ENCODE measurements at regions not wholly inside any gene's neighbourhood (a gene's known extent, or its start where the extent isn't known, plus 50 kb on each side); places are given as distances from the start of the nearest gene placed in this dataset.
A peak's percentile ranks its signal among the peaks of the same experiment; 100 is the strongest.

DNA sequence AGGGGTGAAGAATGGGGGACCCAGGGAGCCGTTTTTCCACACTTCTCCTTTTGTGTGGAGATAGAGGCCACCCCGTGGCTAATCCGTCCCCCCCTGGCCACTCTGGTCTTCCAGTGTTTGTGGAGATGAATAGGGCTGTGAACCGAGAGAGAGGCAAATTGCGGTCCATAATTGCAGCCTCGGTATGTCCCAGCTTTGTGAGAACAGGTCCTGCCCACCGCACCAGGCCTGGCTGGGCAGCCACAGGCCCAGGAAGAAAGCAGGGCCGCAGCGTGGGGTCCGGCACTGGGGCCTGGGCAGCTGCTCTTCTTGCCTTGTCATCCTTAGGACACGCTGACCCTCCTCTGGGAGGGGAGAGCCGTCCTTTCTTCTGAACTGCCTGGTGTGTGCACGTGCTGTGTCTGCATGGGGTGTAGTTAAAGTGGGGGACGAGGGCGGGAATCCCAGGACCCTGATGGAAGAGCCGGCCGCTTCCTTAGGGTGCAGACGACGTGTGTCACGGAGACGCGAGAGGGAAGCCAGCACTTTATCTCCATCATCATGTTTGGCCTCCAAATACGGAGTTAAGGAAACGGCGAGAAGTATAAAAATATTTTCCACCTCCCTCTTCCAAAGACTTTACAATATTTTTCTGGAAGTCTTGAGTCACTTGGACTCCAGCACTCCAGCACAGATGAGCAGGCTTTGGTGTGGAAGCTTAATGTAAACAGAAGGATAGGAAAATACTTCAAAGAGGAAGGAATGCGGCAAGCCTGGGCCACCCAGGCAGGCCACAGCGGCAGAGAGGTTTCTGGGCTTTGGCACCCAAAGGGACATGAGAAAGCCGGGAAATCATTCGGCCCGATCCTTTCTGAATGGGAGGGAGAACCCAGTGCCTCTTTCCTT is 1248.4 kb downstream of the BRD1 start:
- no peak overlapping the region for H3K27ac ChIP-seq (ENCODE audit: low read length)
- H3K9me3 ChIP-seq (ENCODE audit: control insufficient read depth in 2 of 2, low read length in 2 of 2): no peaks in the 10 kb centered on the region
- peaks cover 20 to 38% of the 10 kb centered on the region in 2 donors for H3K27me3 ChIP-seq (ENCODE audit: control insufficient read depth in 1 of 2, insufficient read depth in 2 of 2, low read length in 2 of 2)
- H3K4me3 ChIP-seq (ENCODE audit: low read length in 2 of 2): no peak overlapping the region
- H3K4me1 ChIP-seq (ENCODE audit: control insufficient read depth, insufficient read depth, low read length): peaks cover 2% of the 10 kb centered on the region
- H3K36me3 ChIP-seq (ENCODE audit: control insufficient read depth in 2 of 2, insufficient read depth in 2 of 2, low read length in 2 of 2): no peaks in the 10 kb centered on the region
- no peak overlapping the region for H3K9ac ChIP-seq (ENCODE audit: low read length in 2 of 2)

DNA sequence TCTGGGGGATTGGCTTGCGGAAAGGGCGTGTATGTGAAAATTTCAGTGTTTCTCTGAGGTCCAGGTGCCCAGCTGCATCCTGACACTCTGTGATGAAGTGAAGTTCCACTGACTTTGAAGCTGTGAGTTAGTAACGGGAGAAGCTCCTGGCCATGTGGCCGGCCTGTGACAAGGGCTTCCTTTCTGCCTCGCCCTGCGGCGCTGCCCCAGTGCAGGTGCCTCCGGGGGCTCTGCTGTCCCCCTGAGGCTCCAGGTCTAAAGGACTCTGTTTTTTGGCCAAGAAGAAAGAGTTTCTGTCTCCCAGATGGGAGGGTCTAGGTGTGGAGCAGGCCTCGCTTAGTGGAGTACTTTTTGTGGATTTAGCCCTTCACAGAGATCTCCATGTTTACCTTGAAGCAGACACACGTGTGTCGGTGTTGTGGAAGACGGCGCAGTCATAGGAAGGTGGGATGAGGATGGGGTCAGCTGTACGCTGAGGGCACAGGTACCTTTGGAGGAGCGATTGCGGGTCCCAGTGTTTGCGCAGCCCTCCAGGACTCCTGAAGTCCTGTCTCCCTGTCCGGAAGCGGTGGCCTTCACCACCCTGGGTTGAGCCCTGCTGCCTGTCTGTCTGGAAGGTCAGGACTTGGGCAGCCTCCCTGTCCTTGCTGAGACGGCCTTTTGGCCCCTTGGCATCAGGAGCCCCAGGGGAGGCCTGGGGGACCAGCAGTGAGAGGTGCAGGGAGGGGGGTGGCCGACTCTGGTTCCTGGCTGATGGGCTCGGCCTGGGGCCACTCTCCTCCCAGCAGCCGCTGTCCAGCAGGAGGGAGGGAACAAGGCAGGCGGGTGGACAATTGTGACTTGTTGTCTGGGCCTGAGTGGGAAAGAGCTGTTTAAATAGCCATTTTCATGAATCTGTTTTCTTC is 1249.3 kb downstream of the BRD1 start:
- Histone ChIP-seq H3K9ac (ENCODE audit: low read length in 2 of 2) (no peak overlapping the region), H3K9me3 (ENCODE audit: control insufficient read depth in 2 of 2, low read length in 2 of 2) (no peaks in the 10 kb centered on the region), H3K4me1 (ENCODE audit: control insufficient read depth, insufficient read depth, low read length) (peaks cover 2% of the 10 kb centered on the region), H3K36me3 (ENCODE audit: control insufficient read depth in 2 of 2, insufficient read depth in 2 of 2, low read length in 2 of 2) (no peaks in the 10 kb centered on the region), H3K27me3 (ENCODE audit: control insufficient read depth in 1 of 2, insufficient read depth in 2 of 2, low read length in 2 of 2) (peaks cover 25 to 39% of the 10 kb centered on the region in 2 donors), H3K27ac (ENCODE audit: low read length) (no peak overlapping the region), H3K4me3 (ENCODE audit: low read length in 2 of 2) (no peak overlapping the region)

DNA sequence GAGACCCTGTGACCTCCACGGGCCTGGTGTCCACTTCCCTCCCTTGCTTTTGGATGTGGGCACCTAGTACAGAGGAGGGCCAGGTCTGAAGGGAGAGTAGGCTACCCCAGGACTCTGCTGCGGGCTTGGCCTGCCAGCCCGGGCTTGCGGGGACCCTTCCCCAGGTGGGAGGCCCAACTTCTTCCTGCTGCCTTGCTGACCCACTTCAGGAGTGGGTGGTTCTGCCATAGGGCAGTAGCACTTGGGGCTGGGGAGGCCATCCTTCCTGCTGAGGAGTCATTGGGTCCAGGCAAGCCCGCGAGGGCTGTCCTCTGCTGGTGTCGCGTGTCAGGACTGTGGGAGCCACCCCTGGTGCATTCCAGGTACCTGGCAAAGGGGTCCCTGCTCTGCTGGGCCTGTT is 1250.0 kb downstream of the BRD1 start:
- H3K4me3 ChIP-seq (ENCODE audit: low read length in 2 of 2): no peak overlapping the region
- peaks cover 22 to 39% of the 10 kb centered on the region in 2 donors for H3K27me3 ChIP-seq (ENCODE audit: control insufficient read depth in 1 of 2, insufficient read depth in 2 of 2, low read length in 2 of 2)
- no peak overlapping the region for H3K27ac ChIP-seq (ENCODE audit: low read length)
- peaks cover 2% of the 10 kb centered on the region for H3K4me1 ChIP-seq (ENCODE audit: control insufficient read depth, insufficient read depth, low read length)
- H3K9me3 ChIP-seq (ENCODE audit: control insufficient read depth in 2 of 2, low read length in 2 of 2): no peaks in the 10 kb centered on the region
- no peaks in the 10 kb centered on the region for H3K36me3 ChIP-seq (ENCODE audit: control insufficient read depth in 2 of 2, insufficient read depth in 2 of 2, low read length in 2 of 2)
- no peak overlapping the region for H3K9ac ChIP-seq (ENCODE audit: low read length in 2 of 2)

DNA sequence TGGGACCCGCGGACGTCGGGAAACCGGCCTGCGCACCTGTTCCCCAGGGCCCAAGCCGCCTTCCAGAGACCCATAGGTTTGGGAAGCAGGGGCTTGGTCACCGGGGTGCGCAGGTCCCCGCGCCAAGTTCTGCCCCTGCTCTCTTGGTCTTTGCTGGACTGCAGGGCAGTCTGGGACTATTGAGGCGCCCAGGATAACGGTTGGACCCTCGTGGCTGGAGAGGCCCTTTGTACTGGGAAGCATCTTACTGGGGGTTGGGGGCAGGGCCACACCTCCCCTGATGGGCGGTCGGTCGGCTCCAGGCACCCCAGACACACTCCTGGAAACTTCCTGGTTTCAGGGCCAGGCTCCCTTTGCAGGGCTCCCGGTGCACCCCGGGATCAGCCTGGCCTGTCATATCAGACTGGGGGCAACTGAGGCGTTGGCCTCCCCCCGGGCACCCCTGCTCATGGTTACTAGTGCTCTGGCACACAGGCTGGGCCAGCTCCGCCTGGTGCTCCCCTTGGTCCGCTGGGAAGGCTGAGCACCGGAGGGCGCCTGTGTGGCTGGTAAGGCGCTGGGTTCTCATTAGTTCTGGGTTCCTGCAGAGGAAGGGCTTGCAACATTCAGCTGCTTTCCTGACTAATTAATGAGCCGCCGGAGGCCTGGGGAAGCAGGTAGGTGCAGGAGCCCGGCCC is 1250.5 kb downstream of the BRD1 start:
- Histone ChIP-seq H3K4me1 (ENCODE audit: control insufficient read depth, insufficient read depth, low read length) (peaks cover 2% of the 10 kb centered on the region), H3K27me3 (ENCODE audit: control insufficient read depth in 1 of 2, insufficient read depth in 2 of 2, low read length in 2 of 2) (peaks cover 22 to 39% of the 10 kb centered on the region in 2 donors), H3K27ac (ENCODE audit: low read length) (no peak overlapping the region), H3K9ac (ENCODE audit: low read length in 2 of 2) (no peak overlapping the region), H3K36me3 (ENCODE audit: control insufficient read depth in 2 of 2, insufficient read depth in 2 of 2, low read length in 2 of 2) (no peaks in the 10 kb centered on the region), H3K9me3 (ENCODE audit: control insufficient read depth in 2 of 2, low read length in 2 of 2) (no peaks in the 10 kb centered on the region), H3K4me3 (ENCODE audit: low read length in 2 of 2) (no peak overlapping the region)

DNA sequence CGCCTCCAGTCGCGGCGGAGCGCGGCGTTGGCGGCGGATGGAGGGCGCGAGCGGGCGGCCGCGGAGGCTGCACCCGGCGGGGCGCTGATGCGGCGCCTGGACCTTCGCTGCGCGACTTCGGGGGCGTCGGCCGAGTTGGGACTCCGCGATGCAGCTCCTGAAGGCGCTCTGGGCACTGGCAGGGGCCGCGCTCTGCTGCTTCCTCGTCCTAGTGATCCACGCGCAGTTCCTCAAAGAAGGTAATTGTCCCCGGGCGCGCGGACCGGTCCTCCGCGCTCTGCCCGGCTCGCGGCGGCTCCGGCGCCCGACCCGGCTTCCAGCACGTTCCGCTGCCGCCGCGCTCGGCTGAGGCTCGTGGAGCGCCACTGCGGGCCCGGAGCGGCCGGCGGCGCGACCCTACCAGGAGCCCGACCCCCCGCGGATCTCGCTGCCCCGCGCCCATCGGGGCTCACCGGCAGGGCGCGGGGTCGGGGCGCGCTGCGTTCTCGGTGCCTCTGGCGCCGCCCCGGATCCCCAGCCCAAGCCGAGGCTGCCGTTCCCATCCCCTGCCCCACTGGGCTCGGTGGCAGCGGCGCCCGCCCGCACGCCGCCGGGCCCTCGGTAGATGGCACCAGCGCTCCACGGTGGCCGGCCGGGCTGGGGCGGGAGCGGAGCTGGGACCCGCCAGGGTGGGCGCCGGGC is 1251.2 kb downstream of the BRD1 start:
- Histone ChIP-seq H3K9ac (ENCODE audit: low read length in 2 of 2) (no peak overlapping the region), H3K27ac (ENCODE audit: low read length) (no peak overlapping the region)

DNA sequence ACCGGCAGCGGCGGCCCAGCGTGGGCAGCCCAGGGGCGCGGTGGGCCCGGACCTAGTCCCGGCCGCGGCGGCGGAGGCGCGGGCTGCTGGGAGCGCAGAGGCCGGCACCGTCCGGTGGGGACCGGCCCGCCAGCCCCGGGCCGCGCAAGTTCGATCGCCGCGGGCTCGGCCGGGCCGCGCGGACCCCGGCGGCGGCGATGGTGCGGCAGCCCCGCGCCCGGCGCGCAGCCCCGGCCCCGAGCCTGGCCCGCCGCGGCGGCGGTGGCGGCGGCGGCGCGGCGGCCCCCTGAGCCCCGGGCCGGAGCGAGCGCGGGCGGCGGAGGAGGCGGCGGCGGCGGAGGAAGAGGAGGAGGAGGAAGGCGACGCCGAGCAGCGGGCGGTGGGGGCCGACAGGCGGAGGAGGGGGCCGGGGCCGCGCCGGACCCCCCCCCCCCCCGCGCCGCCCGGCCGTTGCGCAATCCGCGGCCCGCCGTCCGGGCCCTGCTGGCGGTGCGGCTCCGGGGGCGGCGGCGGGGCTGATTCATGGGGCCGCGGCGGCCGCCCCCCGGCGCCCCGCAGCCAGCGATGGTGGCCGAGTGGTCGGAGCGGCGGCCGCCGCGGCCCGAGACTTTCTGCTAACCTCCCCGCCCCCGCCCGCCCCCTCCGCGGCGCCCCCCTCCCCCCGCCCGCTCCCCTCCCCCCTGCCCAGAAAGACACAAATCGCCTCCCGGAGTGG is 1251.9 kb downstream of the BRD1 start:
- Histone ChIP-seq H3K27ac (ENCODE audit: low read length) (no peak overlapping the region), H3K36me3 (ENCODE audit: control insufficient read depth in 2 of 2, insufficient read depth in 2 of 2, low read length in 2 of 2) (no peaks in the 10 kb centered on the region)

More for the DNA sequence above, 1251.2 kb downstream of the BRD1 start:
- Histone ChIP-seq H3K9me3 (ENCODE audit: control insufficient read depth in 2 of 2, low read length in 2 of 2) (no peaks in the 10 kb centered on the region), H3K4me3 (ENCODE audit: low read length in 2 of 2) (peak overlapping the region in 1 of 2 donors; percentile 44), H3K4me1 (ENCODE audit: control insufficient read depth, insufficient read depth, low read length) (peaks cover 2% of the 10 kb centered on the region), H3K36me3 (ENCODE audit: control insufficient read depth in 2 of 2, insufficient read depth in 2 of 2, low read length in 2 of 2) (no peaks in the 10 kb centered on the region), H3K27me3 (ENCODE audit: control insufficient read depth in 1 of 2, insufficient read depth in 2 of 2, low read length in 2 of 2) (peaks cover 22 to 39% of the 10 kb centered on the region in 2 donors)

DNA sequence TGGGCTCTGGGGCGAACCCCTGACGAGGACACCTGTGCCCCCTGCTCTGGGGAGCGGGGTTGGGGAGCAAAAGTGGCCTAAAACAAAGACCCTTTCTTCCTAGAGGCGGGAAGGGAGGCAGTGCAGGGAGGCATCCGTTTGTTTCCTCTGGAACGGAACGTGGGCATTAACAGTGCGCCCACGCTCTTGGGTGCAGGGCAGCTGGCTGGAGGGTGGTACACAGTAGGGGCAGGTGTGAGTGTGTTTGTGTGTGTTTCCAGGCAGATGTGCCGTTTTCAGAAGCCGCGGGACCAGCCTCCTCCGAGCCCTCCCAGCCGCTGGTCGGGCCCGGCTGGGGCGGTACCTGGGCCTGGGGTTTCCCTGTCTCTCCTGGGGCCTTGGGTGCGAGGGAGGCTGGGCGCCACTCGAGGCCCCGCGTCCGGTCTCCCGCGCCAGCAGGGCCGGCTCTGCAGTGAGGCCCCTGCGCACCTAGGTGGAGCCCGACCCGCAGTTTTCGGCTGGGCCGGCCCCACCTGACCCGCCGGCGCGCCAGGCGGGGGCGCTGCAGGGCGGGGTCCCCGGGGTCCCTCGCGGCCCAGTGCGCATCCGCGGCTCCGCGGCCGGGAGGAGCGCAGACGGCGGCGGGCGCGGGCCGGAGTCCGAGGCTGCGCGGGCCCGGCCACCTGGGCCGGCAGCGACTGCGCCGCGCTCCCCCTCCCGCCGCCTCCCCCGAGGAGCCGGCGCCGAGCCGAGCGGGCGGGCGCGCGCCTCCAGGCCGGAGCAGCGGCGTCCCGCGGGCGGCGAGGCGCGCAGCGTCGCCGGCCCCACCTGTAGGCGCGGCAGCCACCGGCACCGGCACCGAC is 1252.7 kb downstream of the BRD1 start:
- H3K9me3 ChIP-seq (ENCODE audit: control insufficient read depth in 2 of 2, low read length in 2 of 2): peaks cover 0 to 4% of the 10 kb centered on the region in 2 donors
- no peaks in the 10 kb centered on the region for H3K36me3 ChIP-seq (ENCODE audit: control insufficient read depth in 2 of 2, insufficient read depth in 2 of 2, low read length in 2 of 2)
- H3K27me3 ChIP-seq (ENCODE audit: control insufficient read depth in 1 of 2, insufficient read depth in 2 of 2, low read length in 2 of 2): peaks cover 22 to 36% of the 10 kb centered on the region in 2 donors
- no peak overlapping the region for H3K4me3 ChIP-seq (ENCODE audit: low read length in 2 of 2)
- H3K4me1 ChIP-seq (ENCODE audit: control insufficient read depth, insufficient read depth, low read length): peaks cover 2% of the 10 kb centered on the region
- no peak overlapping the region for H3K27ac ChIP-seq (ENCODE audit: low read length)
- no peak overlapping the region for H3K9ac ChIP-seq (ENCODE audit: low read length in 2 of 2)

More for the DNA sequence above, 1251.9 kb downstream of the BRD1 start:
- H3K4me1 ChIP-seq (ENCODE audit: control insufficient read depth, insufficient read depth, low read length): peaks cover 2% of the 10 kb centered on the region
- H3K27me3 ChIP-seq (ENCODE audit: control insufficient read depth in 1 of 2, insufficient read depth in 2 of 2, low read length in 2 of 2): peaks cover 22 to 39% of the 10 kb centered on the region in 2 donors
- H3K4me3 ChIP-seq (ENCODE audit: low read length in 2 of 2): no peak overlapping the region
- H3K9me3 ChIP-seq (ENCODE audit: control insufficient read depth in 2 of 2, low read length in 2 of 2): peaks cover 0 to 3% of the 10 kb centered on the region in 2 donors
- H3K9ac ChIP-seq (ENCODE audit: low read length in 2 of 2): no peak overlapping the region

DNA sequence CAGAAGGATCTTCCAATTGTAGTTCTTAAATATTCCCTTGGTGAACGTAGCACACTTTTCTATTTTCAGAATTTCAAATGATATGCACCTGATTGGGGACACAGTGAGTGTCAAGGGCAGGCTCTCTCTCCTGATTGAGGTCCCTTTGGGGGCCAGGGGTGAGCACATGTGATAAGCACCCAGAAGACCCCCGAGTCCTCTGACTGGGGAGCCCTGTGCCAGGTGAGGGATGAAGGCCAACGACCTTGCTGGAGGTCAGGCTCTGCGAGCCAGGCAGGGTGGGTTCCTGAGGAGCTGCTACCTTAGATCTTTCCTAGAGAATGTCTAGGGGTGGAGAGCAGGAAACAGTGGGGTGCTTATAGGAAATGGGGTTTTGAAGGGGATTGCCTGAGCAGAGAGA is 1253.9 kb downstream of the BRD1 start:
- no peak overlapping the region for H3K4me3 ChIP-seq (ENCODE audit: low read length in 2 of 2)
- no peak overlapping the region for H3K27ac ChIP-seq (ENCODE audit: low read length)
- H3K4me1 ChIP-seq (ENCODE audit: control insufficient read depth, insufficient read depth, low read length): peaks cover 2% of the 10 kb centered on the region
- peaks cover 0 to 10% of the 10 kb centered on the region in 2 donors for H3K9me3 ChIP-seq (ENCODE audit: control insufficient read depth in 2 of 2, low read length in 2 of 2)
- peaks cover 22 to 35% of the 10 kb centered on the region in 2 donors for H3K27me3 ChIP-seq (ENCODE audit: control insufficient read depth in 1 of 2, insufficient read depth in 2 of 2, low read length in 2 of 2)
- no peak overlapping the region for H3K9ac ChIP-seq (ENCODE audit: low read length in 2 of 2)
- no peaks in the 10 kb centered on the region for H3K36me3 ChIP-seq (ENCODE audit: control insufficient read depth in 2 of 2, insufficient read depth in 2 of 2, low read length in 2 of 2)

DNA sequence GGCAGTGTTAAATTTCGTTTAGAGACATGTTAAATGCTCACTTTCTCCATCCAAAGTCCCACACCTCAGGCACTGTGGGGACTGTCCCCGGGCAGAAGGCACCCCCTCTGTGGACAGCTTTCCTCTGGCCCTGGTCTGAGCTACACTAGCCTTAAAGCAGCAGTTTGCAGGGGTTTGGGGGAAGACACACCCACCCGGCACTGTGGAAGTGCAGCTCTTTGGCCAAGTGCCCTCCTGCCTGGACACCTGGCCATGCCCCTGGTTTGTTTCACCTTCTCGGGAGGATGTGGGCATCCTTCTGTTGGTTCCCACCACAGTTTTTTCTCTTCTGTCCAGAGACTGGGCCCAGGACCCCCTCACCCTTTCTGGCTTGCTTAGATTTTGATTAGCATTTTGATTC is 1254.7 kb downstream of the BRD1 start:
- no peak overlapping the region for H3K27ac ChIP-seq (ENCODE audit: low read length)
- no peak overlapping the region for H3K9ac ChIP-seq (ENCODE audit: low read length in 2 of 2)
- peaks cover 20 to 32% of the 10 kb centered on the region in 2 donors for H3K27me3 ChIP-seq (ENCODE audit: control insufficient read depth in 1 of 2, insufficient read depth in 2 of 2, low read length in 2 of 2)
- peaks cover 2% of the 10 kb centered on the region for H3K4me1 ChIP-seq (ENCODE audit: control insufficient read depth, insufficient read depth, low read length)
- no peak overlapping the region for H3K4me3 ChIP-seq (ENCODE audit: low read length in 2 of 2)
- peaks cover 0 to 10% of the 10 kb centered on the region in 2 donors for H3K9me3 ChIP-seq (ENCODE audit: control insufficient read depth in 2 of 2, low read length in 2 of 2)
- H3K36me3 ChIP-seq (ENCODE audit: control insufficient read depth in 2 of 2, insufficient read depth in 2 of 2, low read length in 2 of 2): no peaks in the 10 kb centered on the region

All from stomach smooth muscle (tissue), 2 donors.